ENCODE measurements at regions not wholly inside any gene's neighbourhood (a gene's known extent, or its start where the extent isn't known, plus 50 kb on each side); places are given as distances from the start of the nearest gene placed in this dataset.

GRCh38 chr9:1340390-1340789 lies 290.2 kb downstream of the DMRT2 start:
- TF ChIP-seq, protein P1, sequence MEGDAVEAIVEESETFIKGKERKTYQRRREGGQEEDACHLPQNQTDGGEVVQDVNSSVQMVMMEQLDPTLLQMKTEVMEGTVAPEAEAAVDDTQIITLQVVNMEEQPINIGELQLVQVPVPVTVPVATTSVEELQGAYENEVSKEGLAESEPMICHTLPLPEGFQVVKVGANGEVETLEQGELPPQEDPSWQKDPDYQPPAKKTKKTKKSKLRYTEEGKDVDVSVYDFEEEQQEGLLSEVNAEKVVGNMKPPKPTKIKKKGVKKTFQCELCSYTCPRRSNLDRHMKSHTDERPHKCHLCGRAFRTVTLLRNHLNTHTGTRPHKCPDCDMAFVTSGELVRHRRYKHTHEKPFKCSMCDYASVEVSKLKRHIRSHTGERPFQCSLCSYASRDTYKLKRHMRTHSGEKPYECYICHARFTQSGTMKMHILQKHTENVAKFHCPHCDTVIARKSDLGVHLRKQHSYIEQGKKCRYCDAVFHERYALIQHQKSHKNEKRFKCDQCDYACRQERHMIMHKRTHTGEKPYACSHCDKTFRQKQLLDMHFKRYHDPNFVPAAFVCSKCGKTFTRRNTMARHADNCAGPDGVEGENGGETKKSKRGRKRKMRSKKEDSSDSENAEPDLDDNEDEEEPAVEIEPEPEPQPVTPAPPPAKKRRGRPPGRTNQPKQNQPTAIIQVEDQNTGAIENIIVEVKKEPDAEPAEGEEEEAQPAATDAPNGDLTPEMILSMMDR (IDR thresholded peaks at IDR 0.05) = no peak

DNA sequence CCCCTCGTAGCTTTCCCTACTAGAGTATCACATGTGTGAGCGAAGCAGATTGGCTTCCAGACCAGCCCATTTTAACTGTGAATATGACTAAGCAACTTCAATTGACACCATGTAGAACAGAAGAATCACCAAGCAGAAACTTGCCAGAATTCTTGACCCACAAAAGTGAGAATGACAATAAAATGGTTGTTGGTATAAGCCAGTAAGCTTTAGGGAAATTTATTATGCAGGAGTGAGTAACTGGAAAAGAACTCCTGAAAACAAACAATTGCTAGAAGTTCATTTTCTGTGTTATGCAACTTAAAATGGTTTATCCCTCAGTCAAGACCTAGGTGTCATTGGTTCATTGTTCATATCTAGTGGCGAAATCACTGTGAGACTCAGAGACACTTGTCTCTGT lies 303.1 kb downstream of the DMRT2 start:
- no peaks in the 10 kb centered on the region for H3K27me3 ChIP-seq
- TF ChIP-seq, protein P1 (IDR thresholded peaks at IDR 0.05) = no peak
- DNase-seq = no peak
- H3K9me3 ChIP-seq = no peaks in the 10 kb centered on the region
- H3K4me1 ChIP-seq = no peaks in the 10 kb centered on the region
- no peaks in the 10 kb centered on the region for H3K36me3 ChIP-seq
- H3K4me3 ChIP-seq = no peak overlapping the region
- no peak overlapping the region for H3K27ac ChIP-seq
- intact Hi-C loops (cut with DNase I; ENCODE audit: low total_unique reads) = no loop called here

More at GRCh38 chr9:1340390-1340789, 290.2 kb downstream of the DMRT2 start:
- Histone ChIP-seq H3K27me3 (no peaks in the 10 kb centered on the region), H3K9me3 (no peaks in the 10 kb centered on the region), H3K4me1 (no peaks in the 10 kb centered on the region), H3K36me3 (no peaks in the 10 kb centered on the region), H3K27ac (no peak overlapping the region), H3K4me3 (no peak overlapping the region)
- DNase-seq = no peak
- intact Hi-C loops (cut with DNase I; ENCODE audit: low total_unique reads) = no loop called here

- TF ChIP-seq, protein P1 (IDR thresholded peaks at IDR 0.05) = no peak
- Histone ChIP-seq H3K27me3 (no peaks in the 10 kb centered on the region), H3K9me3 (no peaks in the 10 kb centered on the region), H3K4me3 (no peak overlapping the region), H3K4me1 (no peaks in the 10 kb centered on the region), H3K27ac (no peak overlapping the region), H3K36me3 (no peaks in the 10 kb centered on the region)
- intact Hi-C loops (cut with DNase I; ENCODE audit: low total_unique reads) = loop anchor here (1.0 kb wide), 1 partner anchor 13 kb away; no protein-coding TSS in a partner anchor
- no peak for DNase-seq
These were observed 303.9 kb downstream of the DMRT2 start for GRCh38 chr9:1354086-1354485.

DNA sequence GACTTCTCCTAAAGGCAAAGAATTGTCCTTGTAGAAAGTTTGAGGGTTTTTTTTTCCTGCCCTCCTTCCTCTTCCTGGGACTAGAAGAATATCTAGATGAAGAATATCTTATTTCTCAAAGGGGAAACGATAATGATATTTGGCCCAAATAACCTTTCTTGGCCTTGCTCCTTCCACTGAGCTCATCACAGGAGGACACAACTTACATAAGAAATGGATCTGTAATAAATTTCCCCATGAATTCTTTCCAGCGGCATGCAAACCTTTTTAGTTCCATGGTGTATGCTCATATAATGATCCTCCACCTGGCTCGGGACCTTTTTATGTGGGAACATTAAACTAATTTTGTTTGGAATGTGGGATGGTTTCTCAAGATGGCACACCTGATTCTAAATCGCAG lies 304.4 kb downstream of the DMRT2 start:
- Histone ChIP-seq H3K4me1 (no peaks in the 10 kb centered on the region), H3K27me3 (no peaks in the 10 kb centered on the region), H3K27ac (no peak overlapping the region), H3K36me3 (no peaks in the 10 kb centered on the region), H3K9me3 (no peaks in the 10 kb centered on the region), H3K4me3 (no peak overlapping the region)
- DNase-seq = no peak
- TF ChIP-seq, protein P1 (IDR thresholded peaks at IDR 0.05) = no peak
- intact Hi-C loops (cut with DNase I; ENCODE audit: low total_unique reads) = loop anchor here (1.0 kb wide), 1 partner anchor 13 kb away; no protein-coding TSS in a partner anchor

DNA sequence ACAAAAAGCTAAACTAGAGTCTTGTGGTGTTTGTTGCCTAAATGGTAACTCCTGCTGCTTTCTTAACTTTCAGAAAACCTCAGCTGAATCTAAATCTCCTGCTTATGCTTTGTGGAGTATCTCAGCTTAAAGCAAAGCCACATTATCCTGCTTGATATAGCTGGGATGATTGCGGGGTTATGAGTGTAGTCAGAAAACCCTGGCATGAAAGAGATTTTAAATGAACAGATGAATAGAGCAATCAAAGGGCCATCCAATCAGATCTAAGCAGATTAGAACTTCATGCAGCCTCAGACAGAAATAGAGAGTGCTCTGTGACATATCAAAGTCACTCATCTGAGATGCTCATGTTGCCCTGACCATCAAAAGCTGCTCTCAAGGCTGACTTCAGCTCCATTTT lies 305.5 kb downstream of the DMRT2 start:
- no peaks in the 10 kb centered on the region for H3K9me3 ChIP-seq
- no peaks in the 10 kb centered on the region for H3K36me3 ChIP-seq
- TF ChIP-seq, protein P1 (IDR thresholded peaks at IDR 0.05) = no peak
- intact Hi-C loops (cut with DNase I; ENCODE audit: low total_unique reads) = no loop called here
- no peak overlapping the region for H3K27ac ChIP-seq
- H3K27me3 ChIP-seq = no peaks in the 10 kb centered on the region
- no peak overlapping the region for H3K4me3 ChIP-seq
- no peak for DNase-seq
- H3K4me1 ChIP-seq = no peaks in the 10 kb centered on the region

DNA sequence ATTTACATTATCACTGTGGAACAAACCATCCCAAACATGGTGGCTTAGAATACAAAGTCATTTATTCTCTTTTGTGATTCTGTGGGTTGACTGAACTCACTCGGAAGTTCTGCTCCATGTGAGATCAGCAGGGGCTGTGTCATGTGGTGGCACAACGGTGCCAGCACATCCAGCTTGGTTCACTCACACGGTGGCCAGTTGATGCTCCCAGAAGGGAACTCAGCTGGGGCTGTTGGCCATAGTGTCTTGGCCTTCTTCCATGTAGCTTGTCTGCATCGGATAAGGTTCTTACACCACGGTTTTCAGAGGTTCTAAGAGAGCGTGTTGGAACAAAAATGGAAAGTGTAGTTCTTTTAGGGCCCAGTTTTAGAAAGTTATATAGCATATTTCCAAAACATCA lies 312.7 kb downstream of the DMRT2 start:
- intact Hi-C loops (cut with DNase I; ENCODE audit: low total_unique reads) = no loop called here
- no peak overlapping the region for H3K27ac ChIP-seq
- TF ChIP-seq, protein P1 (IDR thresholded peaks at IDR 0.05) = no peak
- no peaks in the 10 kb centered on the region for H3K4me1 ChIP-seq
- H3K9me3 ChIP-seq = no peaks in the 10 kb centered on the region
- H3K4me3 ChIP-seq = no peak overlapping the region
- no peaks in the 10 kb centered on the region for H3K36me3 ChIP-seq
- no peaks in the 10 kb centered on the region for H3K27me3 ChIP-seq
- no peak for DNase-seq
